ENCODE measurements at regions not wholly inside any gene's neighbourhood (a gene's known extent, or its start where the extent isn't known, plus 50 kb on each side); places are given as distances from the start of the nearest gene placed in this dataset.

DNA sequence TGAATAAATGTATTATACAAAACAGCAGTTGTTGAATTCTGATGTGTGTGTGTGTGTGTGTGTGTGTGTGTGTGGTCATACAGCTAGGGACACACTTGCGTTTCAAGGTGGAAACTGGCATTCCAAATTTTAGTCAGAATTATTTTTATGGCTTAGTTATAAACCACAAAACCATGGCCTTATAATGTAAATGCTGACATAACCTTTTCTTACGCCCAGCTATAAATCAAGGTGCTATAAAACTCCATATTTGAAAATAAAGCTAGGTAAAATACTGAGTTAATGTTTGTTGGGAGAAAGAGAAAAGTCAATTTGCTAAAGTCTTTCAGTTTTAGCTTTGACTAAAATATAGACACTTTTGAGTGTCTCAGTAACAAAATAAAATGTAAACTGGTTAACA, 345.1 kb upstream of the NR3C2 start:
- H4K8ac ChIP-seq (ENCODE audit: extremely low read depth, insufficient read depth, low read length): no peak overlapping the region
- H4K91ac ChIP-seq (replicated peaks; ENCODE audit: insufficient read length, low read length): no peak overlapping the region
- no peak overlapping the region for H2BK15ac ChIP-seq (ENCODE audit: low read length)
- no peak overlapping the region for H4K5ac ChIP-seq (ENCODE audit: insufficient read length, low read depth, low read length)
- no peak for TF ChIP-seq NRF1 (IDR thresholded peaks at IDR 0.05; ENCODE audit: low read depth, low read length)
- TF ChIP-seq CBX5 (IDR thresholded peaks at IDR 0.05; ENCODE audit: low read depth, low read length): no peak
- no peak for TF ChIP-seq SUZ12 (IDR thresholded peaks at IDR 0.05; ENCODE audit: low read length)
- TF ChIP-seq KDM4A (IDR thresholded peaks at IDR 0.05; ENCODE audit: low read depth, low read length, severe bottlenecking): no peak
- TF ChIP-seq NANOG (IDR thresholded peaks at IDR 0.05; ENCODE audit: insufficient read depth, low read depth, low read length, poor library complexity, severe bottlenecking): no peak
- TF ChIP-seq EZH2 (IDR thresholded peaks at IDR 0.05; ENCODE audit: low read depth, low read length, severe bottlenecking): no peak
- TF ChIP-seq SP1 (IDR thresholded peaks at IDR 0.05; ENCODE audit: low read depth, low read length): no peak
- TF ChIP-seq TAF7 (optimal IDR thresholded peaks at IDR 0.05; ENCODE audit: borderline replicate concordance, low read depth, low read length): no peak
- TF ChIP-seq SAP30 (IDR thresholded peaks at IDR 0.05; ENCODE audit: insufficient read depth, insufficient replicate concordance, low read length): no peak
- ChIA-PET CTCF (ENCODE audit: partially characterized antibody) (no interaction called here), POLR2A (ENCODE audit: partially characterized antibody) (no interaction called here)
- no peaks in the 10 kb centered on the region for H3K79me1 ChIP-seq (ENCODE audit: low read depth, low read length)
- no peak overlapping the region for H3K4ac ChIP-seq (replicated peaks; ENCODE audit: insufficient read length, low read depth, low read length)
- no peak overlapping the region for H3K4me3 ChIP-seq (ENCODE audit: extremely low read depth in 1 of 4, insufficient read depth in 2 of 4, low read depth in 3 of 4, low read length in 4 of 4)
- DNase-seq (ENCODE audit: low read depth in 1 of 2, low spot score in 2 of 2): no peak
- no peak overlapping the region for H2AFZ ChIP-seq (ENCODE audit: low read length)
- no peak overlapping the region for H3K27ac ChIP-seq (ENCODE audit: low read depth, low read length)
- no peak overlapping the region for H2BK20ac ChIP-seq (ENCODE audit: low read length)
- peaks cover 0 to 2% (median 0%) of the 10 kb centered on the region in 4 experiments; a peak in 1 of 7 replicates for H3K4me1 ChIP-seq (replicated peaks in 1 of 4; ENCODE audit: control insufficient read depth in 3 of 4, insufficient read depth in 4 of 4, low read length in 3 of 4)
- no peak overlapping the region for H2AK5ac ChIP-seq (ENCODE audit: low read depth, low read length)
- H3K18ac ChIP-seq (ENCODE audit: extremely low read depth, low read length): no peak overlapping the region
- no peak overlapping the region for H3K23ac ChIP-seq (ENCODE audit: insufficient read length)
- H3K14ac ChIP-seq (ENCODE audit: insufficient read length): no peak overlapping the region
- H3K36me3 ChIP-seq (ENCODE audit: control insufficient read depth in 2 of 4, insufficient read depth in 4 of 4, low read length in 3 of 4): no peaks in the 10 kb centered on the region
- no peaks in the 10 kb centered on the region for H3K23me2 ChIP-seq (ENCODE audit: low read depth, low read length)
- H3K9ac ChIP-seq (replicated peaks in 1 of 4; ENCODE audit: extremely low read depth in 1 of 4, low read depth in 3 of 4, low read length in 3 of 4): no peak overlapping the region
- H3K27me3 ChIP-seq (replicated peaks in 1 of 4; ENCODE audit: control insufficient read depth in 3 of 4, extremely low read depth in 1 of 4, insufficient read depth in 3 of 4, low read length in 3 of 4): no peaks in the 10 kb centered on the region
- no peaks in the 10 kb centered on the region for H3K79me2 ChIP-seq (ENCODE audit: control insufficient read depth in 1 of 2, insufficient read depth in 2 of 2, low read length in 2 of 2)
- no peaks in the 10 kb centered on the region for H4K20me1 ChIP-seq (replicated peaks in 1 of 2; ENCODE audit: control insufficient read depth in 1 of 2, insufficient read depth in 2 of 2, low read length in 2 of 2)
- H2BK12ac ChIP-seq (ENCODE audit: low read depth, low read length): no peak overlapping the region
- H2BK5ac ChIP-seq (ENCODE audit: low read depth, low read length): no peak overlapping the region
- H2BK120ac ChIP-seq (replicated peaks; ENCODE audit: low read depth, low read length): no peak overlapping the region
- no peak overlapping the region for H3K56ac ChIP-seq (replicated peaks; ENCODE audit: insufficient read length, low read depth, low read length)
- no peak for FAIRE-seq
- H3K4me2 ChIP-seq (ENCODE audit: insufficient read depth in 1 of 2, low read depth in 2 of 2, low read length in 2 of 2): no peak overlapping the region
- 91% methylated on average over 2 of the region's 2 CpGs; no CpG with 5 or more reads in 1 of the 2 experiments for WGBS, 2 experiments (ENCODE audit: extremely low coverage in 1 of 2, insufficient coverage in 1 of 2, insufficient read length in 1 of 2, insufficient replicate concordance in 2 of 2, low coverage in 1 of 2, low lambda C conversion rate in 2 of 2, missing lambda C conversion rate in 1 of 2)
- H3K9me3 ChIP-seq (ENCODE audit: insufficient read depth in 2 of 2, low read depth in 1 of 2, low read length in 1 of 2): no peaks in the 10 kb centered on the region

All from H1 (cell line).